KMS-11 (cell line): ENCODE measurements at regions not wholly inside any gene's neighbourhood (a gene's known extent, or its start where the extent isn't known, plus 50 kb on each side); places are given as distances from the start of the nearest gene placed in this dataset.
A peak's percentile ranks its signal among the peaks of the same experiment; 100 is the strongest.

Source experiments
- H2AFZ ChIP-seq: fragments of 200-600 bp; sonication (generic); 2 replicates; pipeline ENCODE4 v1.6.1; 2016; ENCODE audit warnings: antibody characterized with exemption, mixed run types, low read depth
- H3K27ac ChIP-seq: fragments of 200-600 bp; sonication (generic); 2 replicates; pipeline ENCODE4 v1.6.1; 2016; ENCODE audit warnings: mild to moderate bottlenecking, mixed run types
- H3K27me3 ChIP-seq: fragments of 200-600 bp; sonication (generic); 2 replicates; pipeline ENCODE4 v1.6.1; 2017; ENCODE audit warnings: mild to moderate bottlenecking, low read depth, mixed run types, moderate library complexity; ENCODE audit not compliant: insufficient read depth
- H3K36me3 ChIP-seq: fragments of 200-600 bp; sonication (generic); 2 replicates; pipeline ENCODE4 v1.6.1; 2017; ENCODE audit warnings: mild to moderate bottlenecking, mixed run types; ENCODE audit not compliant: insufficient read depth
- H3K4me1 ChIP-seq: fragments of 200-600 bp; sonication (generic); 2 replicates; pipeline ENCODE4 v1.6.1; 2016; ENCODE audit warnings: mild to moderate bottlenecking, low read depth, mixed run types; ENCODE audit not compliant: poor library complexity, severe bottlenecking
- H3K4me2 ChIP-seq: fragments of 200-600 bp; sonication (generic); 2 replicates; pipeline ENCODE4 v1.7.0; 2016; ENCODE audit warnings: mild to moderate bottlenecking, mixed run types
- H3K4me3 ChIP-seq: fragments of 200-600 bp; sonication (generic); IDR thresholded peaks from 2 replicates; pipeline ENCODE4 v1.6.1; 2017; ENCODE audit warnings: low read depth, low read length, mixed read lengths; ENCODE audit not compliant: insufficient read depth
- H3K79me2 ChIP-seq: fragments of 200-600 bp; sonication (generic); 2 replicates; pipeline ENCODE4 v1.6.1; 2016; ENCODE audit warnings: low read depth, mixed run types; ENCODE audit not compliant: insufficient read depth
- H3K9ac ChIP-seq: fragments of 200-600 bp; sonication (generic); 2 replicates; pipeline ENCODE4 v1.6.1; 2016; ENCODE audit warnings: mild to moderate bottlenecking, mixed run types
- H4K20me1 ChIP-seq: fragments of 200-600 bp; sonication (generic); 2 replicates; pipeline ENCODE4 v1.6.1; 2016; ENCODE audit warnings: mild to moderate bottlenecking, mixed run types; ENCODE audit not compliant: insufficient read depth
- TF ChIP-seq, protein P1 (sequence below): fragments of 200-600 bp; sonication (generic); conservative IDR thresholded peaks from 2 replicates; pipeline ENCODE4 v1.6.1; 2017; ENCODE audit warnings: low read depth, mild to moderate bottlenecking, antibody characterized with exemption, low read length, moderate library complexity, mixed read lengths

DNA sequence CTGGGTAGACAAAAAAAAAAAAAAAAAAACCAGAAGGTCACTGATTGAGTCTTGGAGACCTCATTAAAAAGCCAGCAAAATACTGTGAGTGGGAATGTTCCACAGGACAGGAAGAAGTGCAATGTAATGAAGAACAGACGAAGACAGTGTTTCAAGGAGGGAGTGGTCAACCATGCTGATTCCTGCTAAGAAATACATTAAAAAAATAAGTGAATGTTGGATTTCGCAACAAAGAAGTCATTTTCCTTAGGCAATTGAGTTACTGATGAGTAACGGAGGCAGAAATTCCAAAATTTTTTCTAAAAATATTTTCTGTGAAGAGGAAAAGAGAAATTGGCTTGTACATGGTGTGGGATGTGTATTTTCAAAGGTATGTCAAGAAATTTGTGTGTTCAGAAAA lies 94.3 kb upstream of the FAM47B start:
- no peak overlapping the region for H2AFZ ChIP-seq
- no peak overlapping the region for H3K4me3 ChIP-seq
- no peaks in the 10 kb centered on the region for H3K79me2 ChIP-seq
- no peak overlapping the region for H3K27ac ChIP-seq
- H3K4me1 ChIP-seq, result peaks cover 5% of the 10 kb centered on the region
- no peak overlapping the region for H3K9ac ChIP-seq
- H3K27me3 ChIP-seq, result no peaks in the 10 kb centered on the region
- no peaks in the 10 kb centered on the region for H3K36me3 ChIP-seq
- TF ChIP-seq, protein P1, sequence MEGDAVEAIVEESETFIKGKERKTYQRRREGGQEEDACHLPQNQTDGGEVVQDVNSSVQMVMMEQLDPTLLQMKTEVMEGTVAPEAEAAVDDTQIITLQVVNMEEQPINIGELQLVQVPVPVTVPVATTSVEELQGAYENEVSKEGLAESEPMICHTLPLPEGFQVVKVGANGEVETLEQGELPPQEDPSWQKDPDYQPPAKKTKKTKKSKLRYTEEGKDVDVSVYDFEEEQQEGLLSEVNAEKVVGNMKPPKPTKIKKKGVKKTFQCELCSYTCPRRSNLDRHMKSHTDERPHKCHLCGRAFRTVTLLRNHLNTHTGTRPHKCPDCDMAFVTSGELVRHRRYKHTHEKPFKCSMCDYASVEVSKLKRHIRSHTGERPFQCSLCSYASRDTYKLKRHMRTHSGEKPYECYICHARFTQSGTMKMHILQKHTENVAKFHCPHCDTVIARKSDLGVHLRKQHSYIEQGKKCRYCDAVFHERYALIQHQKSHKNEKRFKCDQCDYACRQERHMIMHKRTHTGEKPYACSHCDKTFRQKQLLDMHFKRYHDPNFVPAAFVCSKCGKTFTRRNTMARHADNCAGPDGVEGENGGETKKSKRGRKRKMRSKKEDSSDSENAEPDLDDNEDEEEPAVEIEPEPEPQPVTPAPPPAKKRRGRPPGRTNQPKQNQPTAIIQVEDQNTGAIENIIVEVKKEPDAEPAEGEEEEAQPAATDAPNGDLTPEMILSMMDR, result no peak
- no peaks in the 10 kb centered on the region for H4K20me1 ChIP-seq
- no peak overlapping the region for H3K4me2 ChIP-seq

DNA sequence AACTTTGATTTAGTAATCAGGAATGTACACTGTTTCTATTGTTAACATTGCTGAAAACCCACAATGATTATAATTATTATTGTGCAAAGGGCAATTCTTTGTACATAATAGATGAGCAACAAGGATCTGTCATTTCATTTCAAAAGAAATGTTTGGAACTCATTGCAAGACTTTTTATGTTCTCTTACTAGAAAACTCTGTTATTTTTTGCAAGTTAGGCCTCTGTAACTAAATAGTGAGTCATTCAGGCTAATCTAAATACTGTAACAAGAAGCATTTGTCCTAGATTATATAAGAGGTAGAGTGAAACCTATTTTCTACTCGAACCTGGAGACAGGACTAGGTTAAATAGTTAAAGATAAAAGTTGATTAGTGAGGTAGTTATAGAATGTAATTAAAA lies 93.2 kb upstream of the FAM47B start:
- Histone ChIP-seq H3K27me3 (no peaks in the 10 kb centered on the region), H3K36me3 (no peaks in the 10 kb centered on the region), H3K79me2 (no peaks in the 10 kb centered on the region), H3K4me2 (no peak overlapping the region), H3K27ac (no peak overlapping the region), H3K9ac (no peak overlapping the region), H4K20me1 (no peaks in the 10 kb centered on the region), H3K4me1 (peaks cover 5% of the 10 kb centered on the region), H3K4me3 (no peak overlapping the region), H2AFZ (no peak overlapping the region)
- TF ChIP-seq, protein P1, result no peak

DNA sequence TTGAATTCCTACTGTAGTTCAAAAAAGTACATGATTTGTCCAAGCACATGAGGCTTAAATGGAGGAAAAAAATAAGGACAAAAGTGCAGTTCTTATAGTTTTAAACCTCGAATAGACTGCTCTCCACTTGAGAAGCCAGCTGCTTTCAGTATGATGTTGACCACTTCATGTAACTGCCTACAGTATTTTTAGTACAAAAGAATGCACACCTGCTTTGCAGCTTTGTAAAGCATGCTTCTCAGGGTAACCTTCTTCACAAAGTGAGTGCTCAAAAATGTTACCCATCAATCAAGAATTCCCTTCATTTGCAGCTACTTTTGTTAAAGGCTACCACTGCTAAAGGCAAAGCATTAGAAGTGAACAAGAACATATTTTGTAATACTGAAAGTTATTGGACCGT lies 83.4 kb upstream of the FAM47B start:
- Histone ChIP-seq H4K20me1 (no peaks in the 10 kb centered on the region), H3K27me3 (no peaks in the 10 kb centered on the region), H3K9ac (no peak overlapping the region), H3K27ac (peak overlapping the region; percentile 38; the same call in 1 of the 2 replicates), H2AFZ (peak overlapping the region; percentile 18; the same call in 1 of the 2 replicates), H3K36me3 (no peaks in the 10 kb centered on the region), H3K4me2 (peak overlapping the region; percentile 57; the same call in 1 of the 2 replicates), H3K4me3 (no peak overlapping the region), H3K4me1 (peaks cover 48% of the 10 kb centered on the region), H3K79me2 (no peaks in the 10 kb centered on the region)
- TF ChIP-seq, protein P1, result no peak

DNA sequence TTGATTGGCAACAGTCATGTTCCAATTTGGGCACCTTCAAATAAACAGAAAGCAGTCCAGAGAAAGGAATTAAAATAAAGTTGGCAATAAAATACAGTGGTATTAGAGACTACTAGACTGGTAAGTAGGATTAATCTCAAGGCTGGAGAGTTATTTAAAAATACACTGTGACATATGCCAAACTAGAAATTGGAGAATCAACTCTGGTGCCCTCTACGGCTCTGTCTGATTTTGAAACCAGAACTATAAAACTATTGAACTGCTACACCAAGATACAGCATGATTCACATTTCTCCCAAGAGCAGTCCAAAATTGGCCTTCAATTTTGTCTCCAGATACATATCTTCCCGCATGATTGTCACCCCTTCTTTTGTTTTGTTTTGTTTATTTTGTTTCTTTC lies 78.7 kb upstream of the FAM47B start:
- TF ChIP-seq, protein P1, result no peak
- H3K4me2 ChIP-seq, result no peak overlapping the region
- no peaks in the 10 kb centered on the region for H3K36me3 ChIP-seq
- H4K20me1 ChIP-seq, result no peaks in the 10 kb centered on the region
- H3K4me3 ChIP-seq, result no peak overlapping the region
- H2AFZ ChIP-seq, result no peak overlapping the region
- peaks cover 43% of the 10 kb centered on the region for H3K4me1 ChIP-seq
- H3K27me3 ChIP-seq, result no peaks in the 10 kb centered on the region
- H3K27ac ChIP-seq, result no peak overlapping the region
- H3K79me2 ChIP-seq, result no peaks in the 10 kb centered on the region
- no peak overlapping the region for H3K9ac ChIP-seq
